ENCODE measurements at regions not wholly inside any gene's neighbourhood (a gene's known extent, or its start where the extent isn't known, plus 50 kb on each side); places are given as distances from the start of the nearest gene placed in this dataset.
"Not testable (repeated sequence)": the region's sequence is repeated elsewhere in the genome, so short reads cannot be mapped to it uniquely, and the experiment has no call there.

DNA sequence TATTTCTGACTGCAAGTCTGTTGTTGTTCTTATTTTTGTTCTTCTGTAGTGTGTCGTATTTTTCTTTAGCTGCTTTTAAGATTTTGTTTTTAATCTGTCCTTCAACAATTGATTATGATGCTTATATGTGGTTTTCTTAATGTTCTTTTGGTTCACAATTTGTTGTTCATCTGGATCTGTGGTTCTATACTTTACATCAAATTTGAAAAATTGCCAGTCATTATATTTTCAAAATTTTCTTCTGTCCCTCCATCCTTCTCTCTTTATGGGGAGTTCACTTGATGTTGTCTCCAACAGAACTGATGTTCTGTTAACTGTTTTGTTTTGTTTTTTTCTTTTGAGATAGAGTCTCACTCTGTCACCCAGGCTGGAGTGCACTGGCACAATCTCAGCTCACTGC lies 378.5 kb upstream of the CD180 start:
- no peak for DNase-seq (ENCODE audit: low spot score)

DNA sequence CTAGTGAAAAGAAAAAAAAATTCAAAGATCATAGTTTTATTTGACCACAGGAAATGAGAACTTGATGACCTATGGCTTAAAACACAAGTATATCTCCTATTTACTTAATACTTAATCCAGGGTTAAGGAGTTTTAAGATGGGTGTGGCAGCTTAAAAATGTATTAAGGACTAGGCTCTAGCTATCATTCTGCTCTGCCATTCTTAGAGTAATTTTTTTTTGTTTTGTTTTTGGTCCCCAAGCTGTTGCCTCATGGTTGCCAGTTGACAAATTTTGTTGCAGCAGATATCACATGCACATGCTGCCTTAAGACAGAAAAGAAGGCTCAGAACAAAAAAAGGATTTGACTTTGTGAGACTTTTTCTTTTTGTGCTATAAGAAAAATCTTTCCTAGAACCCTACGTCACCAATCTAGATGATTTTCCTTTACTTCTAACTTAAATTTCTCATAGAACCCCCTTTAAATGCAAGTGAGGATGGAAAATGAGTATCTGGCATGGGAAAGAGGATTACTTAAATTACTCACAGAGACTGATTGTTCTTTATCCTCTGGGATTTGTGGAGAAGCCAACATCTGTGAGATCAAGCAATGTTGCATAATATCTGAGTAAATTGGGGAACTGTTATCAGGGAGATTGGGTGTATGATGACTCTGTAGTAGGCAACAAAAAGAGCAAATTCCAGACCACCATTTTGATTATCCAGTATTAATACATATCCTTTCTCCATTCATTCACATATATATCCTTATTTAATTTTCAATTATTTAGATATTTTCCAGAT lies 364.7 kb upstream of the CD180 start:
- DNase-seq (ENCODE audit: low spot score) = no peak

GRCh38 chr5:67552773-67553172 lies 356.2 kb upstream of the CD180 start:
- DNase-seq (ENCODE audit: low spot score) = no peak

- DNase-seq (ENCODE audit: low spot score) = no peak
Measured at GRCh38 chr5:67549947-67550346, 353.3 kb upstream of the CD180 start.

DNA sequence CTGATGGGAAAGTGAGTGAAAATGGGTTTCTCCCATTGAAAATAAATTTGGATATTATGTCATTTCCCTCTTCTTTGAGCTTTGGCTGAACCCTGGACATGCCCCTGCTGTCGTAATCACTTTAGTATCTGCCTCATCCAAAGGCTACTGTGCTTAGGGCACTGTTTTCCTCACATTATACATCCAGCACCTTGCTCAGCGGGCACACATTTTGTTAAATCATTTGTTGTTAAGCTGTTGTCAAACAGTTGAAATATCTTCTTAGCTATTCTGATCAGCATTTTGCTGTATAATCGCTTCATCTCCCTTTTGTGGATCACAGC lies 352.7 kb upstream of the CD180 start:
- DNase-seq (ENCODE audit: low spot score) = no peak

DNA sequence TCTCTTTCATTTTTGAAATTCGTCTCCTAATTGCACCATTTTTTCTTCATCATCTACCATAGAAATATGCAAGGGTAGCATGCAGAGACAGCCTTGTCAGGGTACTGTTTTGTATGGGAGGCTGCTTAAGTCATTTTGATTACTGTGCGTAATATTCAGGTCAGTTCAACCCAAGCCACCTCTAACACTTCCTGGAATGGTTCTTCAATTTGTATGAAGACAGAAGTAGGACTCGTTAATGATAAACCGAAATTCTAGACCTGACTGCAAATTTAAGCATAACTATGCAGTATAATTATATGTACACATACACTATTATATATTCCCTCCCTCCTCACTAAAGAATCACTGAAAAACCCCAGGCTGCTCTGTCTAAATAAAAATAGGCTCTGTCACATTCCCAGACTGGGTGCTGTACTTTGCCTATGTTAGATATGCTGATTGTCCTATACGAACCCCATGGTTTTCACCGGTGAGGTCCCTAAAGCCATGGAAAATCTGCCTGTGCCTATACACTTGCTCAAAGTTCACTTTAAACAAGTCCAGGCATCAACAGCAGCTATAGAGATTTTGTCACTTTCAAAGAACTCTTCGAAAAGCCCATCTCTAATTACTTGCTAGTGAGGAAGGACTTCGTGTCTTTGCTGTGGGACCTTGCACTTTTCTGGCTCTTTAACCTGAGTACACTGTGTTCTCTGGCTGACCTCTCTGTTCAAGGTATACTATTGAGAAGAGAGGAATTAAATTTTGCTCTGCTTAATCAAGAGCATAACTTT lies 352.1 kb upstream of the CD180 start:
- no peak for DNase-seq (ENCODE audit: low spot score)

- DNase-seq (ENCODE audit: low spot score) = no peak
Measured at GRCh38 chr5:67547682-67548081, 351.1 kb upstream of the CD180 start.

- DNase-seq (ENCODE audit: low spot score) = not testable (repeated sequence)
Measured at GRCh38 chr5:67544942-67545341, 348.3 kb upstream of the CD180 start.

DNA sequence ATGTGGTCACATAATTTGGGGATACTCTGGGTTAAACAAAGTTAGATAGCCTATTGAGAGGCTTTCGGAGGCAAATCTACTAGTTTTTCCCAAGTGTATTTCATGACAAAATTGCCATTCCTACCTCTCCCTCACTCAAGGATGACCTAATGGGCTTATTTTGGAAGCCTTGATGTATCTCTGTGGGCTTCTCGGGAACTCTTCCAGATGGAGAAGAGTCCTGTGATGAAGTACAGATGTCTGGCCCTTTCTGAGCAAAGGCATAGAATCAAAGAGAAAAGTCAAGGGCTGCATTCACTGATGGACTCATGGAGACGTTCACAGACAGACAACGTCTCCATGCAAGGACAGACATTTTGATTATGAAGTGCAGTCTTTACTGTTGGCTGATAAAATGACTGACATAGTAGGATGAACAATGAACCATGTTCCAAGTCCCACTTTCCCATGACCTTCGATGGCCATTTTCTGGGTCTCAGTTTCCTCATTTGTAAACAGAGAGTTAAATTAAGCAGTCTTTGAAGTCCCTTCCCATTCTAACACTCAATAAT lies 347.2 kb upstream of the CD180 start:
- no peak for DNase-seq (ENCODE audit: low spot score)

GRCh38 chr5:67542479-67542878 lies 345.9 kb upstream of the CD180 start:
- no peak for DNase-seq (ENCODE audit: low spot score)

DNA sequence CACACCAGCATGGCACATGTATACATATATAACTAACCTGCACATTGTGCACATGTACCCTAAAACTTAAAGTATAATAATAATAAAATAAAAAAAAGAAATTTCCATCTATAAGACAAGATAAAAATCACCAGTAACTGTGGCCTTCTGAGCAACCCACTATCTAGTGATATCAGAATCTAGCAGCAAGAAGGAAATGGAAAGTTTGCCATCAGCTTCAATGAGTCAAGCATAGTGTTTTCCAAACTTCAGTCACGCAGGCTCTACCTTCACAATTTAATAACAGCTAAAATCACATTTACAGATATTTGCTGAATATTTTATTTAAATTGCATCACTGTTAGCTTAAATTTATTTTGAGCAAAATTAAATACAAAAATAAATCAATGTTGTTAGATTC lies 345.3 kb upstream of the CD180 start:
- DNase-seq (ENCODE audit: low spot score) = no peak

GRCh38 chr5:67538855-67539506 lies 342.4 kb upstream of the CD180 start:
- no peak for DNase-seq (ENCODE audit: low spot score)

GRCh38 chr5:67537439-67538148 lies 341.0 kb upstream of the CD180 start:
- DNase-seq (ENCODE audit: low spot score) = no peak

GRCh38 chr5:67536866-67537265 lies 340.3 kb upstream of the CD180 start:
- DNase-seq (ENCODE audit: low spot score) = no peak

DNA sequence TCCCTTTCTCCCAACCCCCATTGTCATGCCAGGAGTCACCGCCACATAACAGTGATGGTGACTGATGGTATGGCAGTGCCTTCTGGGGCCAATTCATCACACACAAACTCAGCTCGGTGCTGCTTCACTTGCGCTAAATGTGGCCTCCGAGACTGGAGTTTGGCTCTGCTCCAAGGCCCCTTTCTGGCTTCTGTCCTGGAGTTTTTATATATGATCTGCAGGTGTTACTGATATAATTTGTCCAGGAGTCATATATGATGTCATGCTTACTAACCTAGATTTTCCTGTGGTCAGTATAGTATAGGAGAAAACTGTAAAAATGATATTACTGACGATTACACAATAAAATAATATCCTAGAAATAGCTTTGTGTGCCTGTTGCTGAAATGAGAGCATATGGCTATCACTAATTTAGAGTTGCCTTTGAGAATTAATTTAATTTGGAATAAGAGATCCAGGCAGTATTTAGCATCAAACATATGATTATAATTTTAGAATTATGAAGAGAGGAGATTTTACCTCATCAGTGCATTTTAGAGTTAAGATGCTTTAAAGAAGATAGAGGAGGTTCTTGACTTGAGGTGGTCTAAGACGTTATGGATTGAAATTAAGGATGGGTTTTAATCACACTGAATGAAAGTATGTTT lies 334.1 kb upstream of the CD180 start:
- DNase-seq (ENCODE audit: low spot score) = no peak

- no peak for DNase-seq (ENCODE audit: low spot score)
Measured at GRCh38 chr5:67528953-67529352, 332.4 kb upstream of the CD180 start.

DNA sequence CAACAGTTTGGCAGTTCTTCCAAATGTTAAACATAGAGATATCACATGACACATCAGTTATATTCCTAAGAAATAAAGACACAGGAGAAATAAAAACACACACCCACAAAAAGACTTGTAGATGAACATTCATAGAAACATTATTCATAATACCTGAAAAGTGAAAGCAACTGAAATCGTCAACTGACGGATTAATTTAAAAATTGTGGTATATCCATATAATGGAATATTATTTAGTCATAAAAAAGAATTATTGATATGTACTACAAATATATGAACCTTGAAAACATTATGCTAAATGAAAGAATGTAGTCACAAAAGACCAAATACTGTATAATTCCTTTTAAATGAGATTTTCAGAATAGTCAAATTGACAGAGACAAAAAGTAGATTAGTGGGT lies 330.2 kb upstream of the CD180 start:
- no peak for DNase-seq (ENCODE audit: low spot score)

DNA sequence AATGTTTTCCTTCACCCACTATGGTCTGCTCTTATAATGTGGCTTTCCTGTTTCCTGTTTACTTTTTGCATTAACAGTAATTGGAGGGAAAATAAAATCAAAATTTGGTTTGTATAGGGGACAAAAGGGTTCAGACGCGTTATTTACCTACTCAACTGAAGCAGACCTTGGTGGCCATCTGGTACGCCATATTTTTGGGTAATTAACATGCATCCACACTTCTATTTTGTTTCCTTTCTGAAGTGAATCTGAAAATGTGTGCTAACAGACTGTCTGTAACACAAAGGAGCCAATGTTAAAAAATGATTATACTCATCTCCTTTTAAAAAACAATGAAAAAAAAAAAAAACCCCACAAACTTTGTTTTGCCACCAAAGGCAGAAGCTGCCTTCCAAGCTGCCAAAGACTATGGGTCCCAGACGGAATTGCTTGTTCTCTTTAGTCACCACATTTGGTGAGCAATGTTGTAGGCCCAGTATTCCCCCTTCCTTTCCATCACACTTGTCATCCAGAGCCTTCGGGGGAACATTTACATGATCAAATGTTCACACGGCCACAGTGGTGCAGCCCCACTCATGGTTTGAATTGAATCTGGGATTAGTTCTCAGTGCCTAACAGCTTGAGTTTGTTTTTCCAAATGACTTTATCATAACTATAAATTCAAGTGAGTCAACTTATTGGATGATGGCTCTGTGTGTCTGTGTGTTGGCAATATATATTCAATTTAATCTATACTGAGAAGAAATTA lies 323.7 kb upstream of the CD180 start:
- no peak for DNase-seq (ENCODE audit: low spot score)

DNA sequence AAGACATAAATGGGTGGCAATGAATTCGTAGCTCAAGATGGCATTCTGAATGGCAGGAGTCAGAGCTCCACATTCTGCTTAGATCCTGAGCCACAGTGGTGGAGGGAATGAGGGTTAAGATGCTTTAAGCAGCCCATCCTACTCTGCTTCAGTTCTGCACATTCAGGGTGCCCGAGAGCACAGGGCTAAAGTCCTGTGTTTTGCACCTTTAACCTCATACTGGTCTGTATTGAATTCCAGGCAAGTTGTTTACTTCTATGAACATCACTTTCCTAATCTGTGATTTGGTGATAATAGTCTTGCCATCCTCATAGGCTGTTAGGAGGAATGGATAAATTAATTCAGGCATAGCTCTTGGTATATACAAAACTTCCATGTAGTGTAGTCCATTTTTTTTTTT lies 321.6 kb upstream of the CD180 start:
- DNase-seq (ENCODE audit: low spot score) = no peak

DNA sequence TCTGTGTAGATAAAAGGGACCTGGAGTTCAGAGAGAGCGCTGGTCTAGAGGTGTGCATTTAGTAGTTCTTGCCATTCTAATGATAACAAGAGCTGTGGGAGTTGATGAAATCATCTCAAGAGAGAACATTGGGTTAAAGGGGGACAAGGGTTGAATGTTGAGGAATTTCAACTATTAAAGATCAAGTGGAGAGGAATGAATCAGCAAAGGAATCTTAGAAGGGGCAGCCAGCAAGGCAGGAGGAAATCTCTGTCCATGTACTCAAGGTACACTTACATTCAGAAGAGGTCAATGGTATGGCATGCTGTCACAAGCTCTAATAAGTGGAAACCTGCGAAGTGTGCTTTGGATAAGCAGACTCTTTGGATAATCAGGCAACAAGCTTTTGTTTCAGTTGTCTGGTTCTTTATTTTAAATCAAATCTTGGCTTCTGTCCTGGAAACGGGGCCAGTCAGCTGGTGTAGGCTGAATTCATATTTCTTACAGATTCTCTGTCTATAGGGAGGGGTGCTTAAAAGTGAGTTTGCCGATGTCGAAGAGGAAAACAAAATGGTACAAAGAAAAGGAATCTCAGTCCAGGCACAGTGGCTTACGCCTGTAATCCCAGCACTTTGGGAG lies 320.5 kb upstream of the CD180 start:
- DNase-seq (ENCODE audit: low spot score) = no peak
